ENCODE measurements at regions not wholly inside any gene's neighbourhood (a gene's known extent, or its start where the extent isn't known, plus 50 kb on each side); places are given as distances from the start of the nearest gene placed in this dataset.

DNA sequence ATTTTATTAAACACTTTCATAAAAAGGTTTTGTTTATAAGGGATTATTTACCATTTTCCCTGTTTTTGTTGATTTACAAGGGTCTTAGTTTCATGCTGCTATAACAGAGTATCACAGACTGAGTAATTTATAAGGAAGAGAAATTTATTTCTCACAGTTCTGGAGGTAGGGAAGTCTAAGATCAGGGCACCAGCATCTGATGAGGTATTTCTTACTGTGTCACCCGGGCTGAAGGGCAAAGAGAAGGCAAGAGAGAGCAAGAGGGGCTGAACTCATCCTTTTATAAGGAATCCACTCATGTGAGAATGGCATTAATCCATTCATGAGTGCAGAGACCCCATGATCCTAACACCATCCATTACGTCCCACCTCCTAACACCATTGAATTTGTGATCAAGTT, 160.0 kb upstream of the SLC39A10 start:
- no peak for DNase-seq (ENCODE audit: low read depth)
- no peak overlapping the region for H3K4me3 ChIP-seq (ENCODE audit: low read depth, low read length)
- TF ChIP-seq, protein P1, sequence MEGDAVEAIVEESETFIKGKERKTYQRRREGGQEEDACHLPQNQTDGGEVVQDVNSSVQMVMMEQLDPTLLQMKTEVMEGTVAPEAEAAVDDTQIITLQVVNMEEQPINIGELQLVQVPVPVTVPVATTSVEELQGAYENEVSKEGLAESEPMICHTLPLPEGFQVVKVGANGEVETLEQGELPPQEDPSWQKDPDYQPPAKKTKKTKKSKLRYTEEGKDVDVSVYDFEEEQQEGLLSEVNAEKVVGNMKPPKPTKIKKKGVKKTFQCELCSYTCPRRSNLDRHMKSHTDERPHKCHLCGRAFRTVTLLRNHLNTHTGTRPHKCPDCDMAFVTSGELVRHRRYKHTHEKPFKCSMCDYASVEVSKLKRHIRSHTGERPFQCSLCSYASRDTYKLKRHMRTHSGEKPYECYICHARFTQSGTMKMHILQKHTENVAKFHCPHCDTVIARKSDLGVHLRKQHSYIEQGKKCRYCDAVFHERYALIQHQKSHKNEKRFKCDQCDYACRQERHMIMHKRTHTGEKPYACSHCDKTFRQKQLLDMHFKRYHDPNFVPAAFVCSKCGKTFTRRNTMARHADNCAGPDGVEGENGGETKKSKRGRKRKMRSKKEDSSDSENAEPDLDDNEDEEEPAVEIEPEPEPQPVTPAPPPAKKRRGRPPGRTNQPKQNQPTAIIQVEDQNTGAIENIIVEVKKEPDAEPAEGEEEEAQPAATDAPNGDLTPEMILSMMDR (conservative IDR thresholded peaks at IDR 0.05; ENCODE audit: low read depth, low read length), result no peak

DNA sequence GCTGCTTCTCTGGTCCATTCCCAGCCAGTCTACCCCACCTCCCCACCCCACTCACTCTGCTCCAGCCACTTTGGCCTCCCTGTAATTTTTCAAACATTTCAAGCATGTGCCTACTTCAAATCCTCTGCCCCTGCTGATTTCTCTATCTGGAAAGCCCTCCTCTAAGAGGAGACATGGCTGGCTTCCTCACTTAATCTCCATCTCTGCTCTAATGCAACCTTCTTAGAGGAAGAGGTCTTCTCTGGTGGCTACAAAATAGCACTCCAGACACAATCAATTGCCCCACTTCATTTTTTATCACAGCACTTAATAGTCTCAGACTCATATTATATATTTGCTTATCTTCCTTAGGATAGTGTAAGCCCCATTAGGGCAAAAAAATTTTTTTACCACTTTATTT, 161.1 kb upstream of the SLC39A10 start:
- TF ChIP-seq, protein P1 (conservative IDR thresholded peaks at IDR 0.05; ENCODE audit: low read depth, low read length), result no peak

DNA sequence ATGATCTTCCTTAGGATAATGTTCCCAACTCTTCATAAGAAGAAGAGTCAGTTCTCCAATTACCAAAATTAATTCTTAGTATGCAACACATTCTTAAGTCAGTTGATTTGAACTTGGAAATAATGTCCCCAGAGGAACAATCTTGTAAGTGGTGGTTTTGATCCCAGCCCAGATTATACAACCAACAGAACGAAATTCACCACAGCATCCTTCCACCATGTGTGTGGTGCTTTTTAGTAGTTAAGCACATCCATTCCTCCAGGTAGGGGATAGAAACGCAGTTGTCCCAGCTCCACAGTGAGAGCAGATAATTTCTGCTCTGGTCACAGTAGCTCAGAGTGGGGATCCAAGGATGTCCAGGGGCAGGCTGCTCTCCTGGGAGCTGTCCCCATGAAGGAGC, 161.7 kb upstream of the SLC39A10 start:
- no peak for DNase-seq (ENCODE audit: low read depth)
- no peak overlapping the region for H3K4me3 ChIP-seq (ENCODE audit: low read depth, low read length)
- TF ChIP-seq, protein P1 (conservative IDR thresholded peaks at IDR 0.05; ENCODE audit: low read depth, low read length), result no peak

More for the DNA sequence above, 161.1 kb upstream of the SLC39A10 start:
- DNase-seq (ENCODE audit: low read depth), result no peak
- H3K4me3 ChIP-seq (ENCODE audit: low read depth, low read length), result no peak overlapping the region

DNA sequence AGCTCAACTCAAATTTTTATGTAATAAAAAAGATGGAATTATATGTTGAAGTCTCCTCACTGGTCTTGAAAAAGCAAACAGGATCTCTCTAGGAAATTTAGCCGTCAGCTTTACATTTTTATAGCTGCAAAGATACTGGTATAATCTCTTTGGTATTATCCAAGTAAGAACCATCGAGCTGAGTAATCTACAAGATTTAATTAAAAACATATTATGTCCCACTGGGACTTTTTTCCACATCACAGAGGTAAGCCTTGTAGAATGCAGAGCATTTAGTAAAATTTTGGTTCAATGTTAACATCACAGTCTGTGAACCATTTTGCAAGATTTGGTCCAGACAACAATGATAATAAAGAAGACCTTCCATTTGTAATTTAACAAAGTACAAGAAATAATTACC, 162.6 kb upstream of the SLC39A10 start:
- H3K4me3 ChIP-seq (ENCODE audit: low read depth, low read length), result no peak overlapping the region
- TF ChIP-seq, protein P1 (conservative IDR thresholded peaks at IDR 0.05; ENCODE audit: low read depth, low read length), result no peak
- no peak for DNase-seq (ENCODE audit: low read depth)

DNA sequence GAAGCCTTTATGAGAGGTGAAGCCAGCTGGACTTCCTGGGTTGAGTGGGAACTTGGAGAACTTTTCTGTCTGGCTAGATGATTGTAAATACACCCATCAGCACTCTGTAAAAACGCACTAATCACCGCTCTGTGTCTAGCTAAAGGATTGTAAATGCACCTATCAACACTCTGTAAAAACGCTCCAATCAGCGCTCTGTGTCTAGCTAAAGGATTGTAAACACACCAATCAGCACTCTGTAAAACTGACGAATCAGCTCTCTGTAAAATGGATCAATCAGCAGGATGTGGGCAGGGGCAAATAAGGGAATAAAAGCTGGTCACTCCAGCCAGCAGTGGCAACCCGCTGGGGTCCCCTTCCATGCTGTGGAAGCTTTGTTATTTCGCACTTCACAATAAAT, 163.6 kb upstream of the SLC39A10 start:
- no peak overlapping the region for H3K4me3 ChIP-seq (ENCODE audit: low read depth, low read length)
- TF ChIP-seq, protein P1 (conservative IDR thresholded peaks at IDR 0.05; ENCODE audit: low read depth, low read length), result no peak
- DNase-seq (ENCODE audit: low read depth), result no peak

DNA sequence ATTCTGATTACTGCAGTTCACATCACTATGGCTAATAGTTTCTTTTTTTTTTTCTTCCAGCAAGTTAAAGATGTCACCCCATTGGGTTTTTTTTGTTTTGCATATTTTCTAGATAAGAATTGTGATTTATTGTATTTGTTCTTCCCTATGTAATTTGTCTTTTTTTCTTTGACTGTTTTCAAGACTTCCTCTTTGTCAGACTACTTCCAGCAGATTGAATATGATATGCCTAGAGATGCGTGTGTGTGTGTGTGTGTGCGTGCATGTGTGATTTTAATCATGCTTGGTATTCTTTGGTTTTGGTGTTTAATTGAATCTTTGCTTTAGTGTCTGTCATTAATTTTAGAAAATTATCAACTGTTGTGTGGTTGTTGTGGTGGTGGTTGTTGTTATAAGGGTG, 166.7 kb upstream of the SLC39A10 start:
- no peak overlapping the region for H3K4me3 ChIP-seq (ENCODE audit: low read depth, low read length)
- no peak for DNase-seq (ENCODE audit: low read depth)
- TF ChIP-seq, protein P1 (conservative IDR thresholded peaks at IDR 0.05; ENCODE audit: low read depth, low read length), result no peak

DNA sequence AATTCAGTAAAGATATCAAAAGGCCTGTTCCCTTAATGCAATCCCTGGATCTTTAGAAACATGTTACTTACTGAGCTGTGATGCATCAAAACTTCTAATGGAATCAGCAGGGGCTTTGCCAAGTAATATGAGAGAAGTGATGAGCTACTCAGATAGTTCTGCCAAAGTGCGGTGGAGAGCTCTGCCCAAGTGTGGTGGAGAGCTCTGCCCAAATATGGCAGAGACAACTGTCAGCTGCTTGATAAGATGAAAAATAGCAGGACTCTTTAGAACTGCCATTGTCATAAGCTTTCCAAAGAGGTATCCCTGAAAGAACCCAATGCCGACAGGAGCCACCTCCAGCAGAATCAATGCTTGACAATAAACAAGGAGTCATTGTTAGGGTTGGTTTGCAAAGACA, 167.9 kb upstream of the SLC39A10 start:
- TF ChIP-seq, protein P1 (conservative IDR thresholded peaks at IDR 0.05; ENCODE audit: low read depth, low read length), result no peak
- no peak for DNase-seq (ENCODE audit: low read depth)
- no peak overlapping the region for H3K4me3 ChIP-seq (ENCODE audit: low read depth, low read length)

Measured in choroid plexus epithelial cell (primary cell).